Trophoblast cell (in vitro differentiated cells and primary cell): ENCODE measurements at regions not wholly inside any gene's neighbourhood (a gene's known extent, or its start where the extent isn't known, plus 50 kb on each side); places are given as distances from the start of the nearest gene placed in this dataset.

Source experiments
- DNase-seq, 2 donors: peaks; one replicate each; pipeline ENCODE4 v3.0.0-alpha.2; 2016
- H2AFZ ChIP-seq: 2 replicates; pipeline ENCODE4 v1.6.1; 2013; ENCODE audit warnings: low read length, moderate library complexity, mild to moderate bottlenecking; ENCODE audit not compliant: insufficient read depth, poor library complexity
- H2AK5ac ChIP-seq: 2 replicates; pipeline ENCODE4 v1.6.1; 2013; ENCODE audit warnings: mild to moderate bottlenecking, low read length
- H2BK120ac ChIP-seq: 2 replicates; pipeline ENCODE4 v1.6.1; 2013; ENCODE audit warnings: low read length, mild to moderate bottlenecking, moderate library complexity; ENCODE audit not compliant: insufficient read depth, poor library complexity
- H2BK12ac ChIP-seq: 2 replicates; pipeline ENCODE4 v1.6.1; 2013; ENCODE audit warnings: mild to moderate bottlenecking, low read length, moderate library complexity
- H2BK5ac ChIP-seq: 2 replicates; pipeline ENCODE4 v1.6.1; 2013; ENCODE audit warnings: low read length, low read depth, moderate library complexity, mild to moderate bottlenecking; ENCODE audit not compliant: poor library complexity
- H3K14ac ChIP-seq: 2 replicates; pipeline ENCODE4 v1.6.1; 2013; ENCODE audit warnings: mild to moderate bottlenecking, low read length
- H3K18ac ChIP-seq: 2 replicates; pipeline ENCODE4 v1.6.1; 2013; ENCODE audit warnings: mild to moderate bottlenecking, low read length
- H3K23ac ChIP-seq: 2 replicates; pipeline ENCODE4 v1.6.1; 2013; ENCODE audit warnings: low read length
- H3K27ac ChIP-seq: 2 replicates; pipeline ENCODE4 v1.5.1; 2013; ENCODE audit warnings: low read depth, mild to moderate bottlenecking, inconsistent platforms, low read length, moderate library complexity
- H3K27me3 ChIP-seq: 2 replicates; pipeline ENCODE4 v1.6.1; 2013; ENCODE audit warnings: inconsistent platforms, mild to moderate bottlenecking, low read length, moderate library complexity; ENCODE audit not compliant: insufficient read depth
- H3K36me3 ChIP-seq, 2 experiments: 1 replicate in 1 of 2; 2 replicates in 1 of 2; pipeline ENCODE4 v1.6.1; 2013; ENCODE audit warnings: low read length in 2 of 2, mild to moderate bottlenecking in 2 of 2, moderate library complexity in 1 of 2; ENCODE audit not compliant: insufficient read depth in 2 of 2, control insufficient read depth in 1 of 2
- H3K4ac ChIP-seq: 2 replicates; pipeline ENCODE4 v1.6.1; 2013; ENCODE audit warnings: low read depth, mild to moderate bottlenecking, low read length, moderate library complexity
- H3K4me1 ChIP-seq, 2 experiments: 1 replicate in 1 of 2; 2 replicates in 1 of 2; pipeline ENCODE4 v1.6.1; 2013; ENCODE audit warnings: low read length in 2 of 2, mild to moderate bottlenecking in 2 of 2, moderate library complexity in 1 of 2; ENCODE audit not compliant: insufficient read depth in 2 of 2, control insufficient read depth in 1 of 2
- H3K4me2 ChIP-seq: 2 replicates; pipeline ENCODE4 v1.6.1; 2013; ENCODE audit warnings: inconsistent platforms, mild to moderate bottlenecking, low read length, moderate library complexity
- H3K4me3 ChIP-seq: 2 replicates; pipeline ENCODE4 v1.5.1; 2013; ENCODE audit warnings: mild to moderate bottlenecking, low read depth, low read length, inconsistent platforms
- H3K79me1 ChIP-seq: one replicate; pipeline ENCODE4 v1.6.1; 2013; ENCODE audit warnings: low read length
- H3K79me2 ChIP-seq: 2 replicates; pipeline ENCODE4 v1.6.1; 2013; ENCODE audit warnings: low read length, mild to moderate bottlenecking; ENCODE audit not compliant: control insufficient read depth, insufficient read depth, poor library complexity
- H3K9ac ChIP-seq: 2 replicates; pipeline ENCODE4 v1.6.1; 2013; ENCODE audit warnings: mild to moderate bottlenecking, low read length
- H3K9me3 ChIP-seq: 2 replicates; pipeline ENCODE4 v1.6.1; 2013; ENCODE audit warnings: low read depth, mild to moderate bottlenecking, control low read depth, inconsistent platforms, low read length; ENCODE audit not compliant: insufficient read depth
- H4K12ac ChIP-seq: 2 replicates; pipeline ENCODE4 v1.6.1; 2013; ENCODE audit warnings: low read depth, mild to moderate bottlenecking, low read length, moderate library complexity
- H4K8ac ChIP-seq: 2 replicates; pipeline ENCODE4 v1.6.1; 2013; ENCODE audit warnings: low read depth, mild to moderate bottlenecking, low read length, moderate library complexity
- H4K91ac ChIP-seq: one replicate; pipeline ENCODE4 v1.6.1; 2013; ENCODE audit warnings: low read depth, mild to moderate bottlenecking, low read length, moderate library complexity
- WGBS: extraction: QIAGEN DNeasy Blood & Tissue Kit; methylation state at CpG from one replicate; pipeline ENCODE4 v1.1.7; 2013; ENCODE audit warnings: missing lambda C conversion rate; ENCODE audit not compliant: insufficient read length, insufficient coverage; ENCODE audit errors: extremely low coverage; 5-methylcytosine and 5-hydroxymethylcytosine counted together

- no peaks in the 10 kb centered on the region for H3K9me3 ChIP-seq
- no peaks in the 10 kb centered on the region for H3K27me3 ChIP-seq
- no peak overlapping the region for H3K23ac ChIP-seq
- no peak overlapping the region for H3K14ac ChIP-seq
- no peak overlapping the region for H3K18ac ChIP-seq
- no peak for DNase-seq
- no peak overlapping the region for H4K8ac ChIP-seq
- no peak overlapping the region for H2BK12ac ChIP-seq
- H2BK5ac ChIP-seq = no peak overlapping the region
- WGBS = no CpG with 5 or more reads among the region's 1 CpG
- H3K36me3 ChIP-seq = no peaks in the 10 kb centered on the region
- no peak overlapping the region for H2AK5ac ChIP-seq
- H3K9ac ChIP-seq = no peak overlapping the region
- no peak overlapping the region for H3K4ac ChIP-seq
- H2BK120ac ChIP-seq = no peak overlapping the region
- H3K4me1 ChIP-seq = no peaks in the 10 kb centered on the region
- no peaks in the 10 kb centered on the region for H3K79me2 ChIP-seq
- H3K4me2 ChIP-seq = no peak overlapping the region
- H3K4me3 ChIP-seq = no peak overlapping the region
- H4K12ac ChIP-seq = no peak overlapping the region
- H4K91ac ChIP-seq = no peak overlapping the region
- no peak overlapping the region for H3K27ac ChIP-seq
- no peaks in the 10 kb centered on the region for H3K79me1 ChIP-seq
- no peak overlapping the region for H2AFZ ChIP-seq
Measured at GRCh38 chr13:107102676-107103075, 534.7 kb upstream of the ARGLU1 start.

DNA sequence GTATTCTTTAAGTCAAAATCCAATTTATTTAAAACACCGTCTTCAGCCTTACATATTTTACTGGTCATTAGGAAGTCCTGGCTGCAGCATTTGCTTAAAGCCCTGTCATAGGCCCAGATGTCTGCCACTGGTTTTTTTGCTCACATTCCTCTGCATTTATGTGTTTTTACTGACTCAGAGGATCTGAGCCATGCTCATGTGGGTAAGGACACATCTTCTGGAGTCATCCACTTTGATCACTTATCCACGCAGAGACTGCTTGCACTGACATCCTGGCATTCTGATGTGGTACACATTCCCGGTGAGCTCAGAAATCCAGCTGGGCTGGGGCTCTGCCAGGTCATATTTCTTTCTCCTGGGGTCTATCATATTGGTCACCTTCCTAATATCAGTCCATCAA, 531.7 kb upstream of the ARGLU1 start:
- Histone ChIP-seq H3K4me1 (no peaks in the 10 kb centered on the region), H3K36me3 (no peaks in the 10 kb centered on the region), H3K9ac (no peak overlapping the region), H2BK12ac (no peak overlapping the region), H3K4ac (no peak overlapping the region), H3K4me3 (no peak overlapping the region), H2AFZ (no peak overlapping the region), H3K79me2 (no peaks in the 10 kb centered on the region), H3K27me3 (no peaks in the 10 kb centered on the region), H4K91ac (no peak overlapping the region), H3K18ac (no peak overlapping the region), H4K8ac (no peak overlapping the region), H3K14ac (no peak overlapping the region), H2BK5ac (no peak overlapping the region), H3K4me2 (no peak overlapping the region), H2AK5ac (no peak overlapping the region), H3K23ac (no peak overlapping the region), H4K12ac (no peak overlapping the region), H3K9me3 (no peaks in the 10 kb centered on the region), H2BK120ac (no peak overlapping the region), H3K27ac (no peak overlapping the region), H3K79me1 (no peaks in the 10 kb centered on the region)
- no CpG with 5 or more reads among the region's 3 CpGs for WGBS
- DNase-seq = peak; percentile 59 to 80

DNA sequence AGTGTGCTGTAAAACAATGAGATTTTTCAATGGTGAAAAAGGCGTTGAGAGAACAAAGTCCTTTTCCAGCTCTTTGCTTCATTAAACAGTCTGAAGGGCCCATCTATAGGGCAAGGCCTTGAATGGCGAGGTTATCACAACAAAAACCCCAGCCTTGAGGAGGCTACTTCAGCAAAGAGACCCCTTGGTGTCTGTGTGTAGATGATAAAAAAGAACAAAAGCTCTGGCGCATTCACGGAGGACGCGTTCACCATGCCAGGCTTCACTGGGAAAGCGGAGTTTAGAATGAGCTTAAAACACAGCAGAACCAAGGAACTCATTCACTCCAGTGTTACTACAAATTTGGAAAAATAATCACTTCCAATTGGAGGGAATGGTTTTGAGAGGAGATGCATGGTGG, 530.0 kb upstream of the ARGLU1 start:
- H3K4me3 ChIP-seq = no peak overlapping the region
- WGBS = no CpG with 5 or more reads among the region's 7 CpGs
- H2AFZ ChIP-seq = no peak overlapping the region
- H3K18ac ChIP-seq = no peak overlapping the region
- no peak overlapping the region for H4K8ac ChIP-seq
- H3K9ac ChIP-seq = no peak overlapping the region
- DNase-seq = no peak
- no peak overlapping the region for H3K23ac ChIP-seq
- H2BK12ac ChIP-seq = no peak overlapping the region
- H4K12ac ChIP-seq = no peak overlapping the region
- H3K4me1 ChIP-seq = no peaks in the 10 kb centered on the region
- no peak overlapping the region for H2AK5ac ChIP-seq
- no peaks in the 10 kb centered on the region for H3K79me2 ChIP-seq
- H3K36me3 ChIP-seq = no peaks in the 10 kb centered on the region
- H3K14ac ChIP-seq = no peak overlapping the region
- H2BK120ac ChIP-seq = no peak overlapping the region
- H3K4ac ChIP-seq = no peak overlapping the region
- H3K27me3 ChIP-seq = no peaks in the 10 kb centered on the region
- H3K9me3 ChIP-seq = no peaks in the 10 kb centered on the region
- no peak overlapping the region for H2BK5ac ChIP-seq
- no peak overlapping the region for H4K91ac ChIP-seq
- no peak overlapping the region for H3K27ac ChIP-seq
- no peaks in the 10 kb centered on the region for H3K79me1 ChIP-seq
- no peak overlapping the region for H3K4me2 ChIP-seq

GRCh38 chr13:107095876-107096275, 527.9 kb upstream of the ARGLU1 start:
- H3K4ac ChIP-seq = no peak overlapping the region
- no peak overlapping the region for H4K12ac ChIP-seq

More at GRCh38 chr13:107095876-107096275, 527.9 kb upstream of the ARGLU1 start:
- Histone ChIP-seq H4K8ac (no peak overlapping the region), H3K14ac (no peak overlapping the region), H3K36me3 (no peaks in the 10 kb centered on the region), H2BK12ac (no peak overlapping the region), H3K79me1 (no peaks in the 10 kb centered on the region), H3K27me3 (no peaks in the 10 kb centered on the region), H3K4me1 (no peaks in the 10 kb centered on the region), H3K4me3 (no peak overlapping the region), H2BK5ac (no peak overlapping the region), H2AK5ac (no peak overlapping the region), H3K9ac (no peak overlapping the region), H2AFZ (no peak overlapping the region), H3K79me2 (no peaks in the 10 kb centered on the region), H4K91ac (no peak overlapping the region), H3K9me3 (no peaks in the 10 kb centered on the region), H2BK120ac (no peak overlapping the region), H3K4me2 (no peak overlapping the region), H3K18ac (no peak overlapping the region), H3K27ac (no peak overlapping the region), H3K23ac (no peak overlapping the region)
- DNase-seq = peak; percentile 81 to 92
- no CpG with 5 or more reads among the region's 2 CpGs for WGBS
